HG03139 (cell line): ENCODE measurements at regions not wholly inside any gene's neighbourhood (a gene's known extent, or its start where the extent isn't known, plus 50 kb on each side); places are given as distances from the start of the nearest gene placed in this dataset.

Source experiments
- ATAC-seq: cut with Tn5 transposase; IDR thresholded peaks from one replicate; pipeline ENCODE4 v1.9.1; 2021; ENCODE audit not compliant: unreplicated experiment

GRCh38 chr15:87394676-87395075, 861.9 kb downstream of the NTRK3 start:
- ATAC-seq: no peak

GRCh38 chr15:87387766-87388165, 868.8 kb downstream of the NTRK3 start:
- ATAC-seq: no peak

GRCh38 chr15:87374339-87374738, 882.2 kb downstream of the NTRK3 start:
- no peak for ATAC-seq

- no peak for ATAC-seq
Observed at GRCh38 chr15:87369269-87369668, 887.3 kb downstream of the NTRK3 start.

- no peak for ATAC-seq
Observed at GRCh38 chr15:87368511-87368910, 888.0 kb downstream of the NTRK3 start.

GRCh38 chr15:87365186-87365585, 891.4 kb downstream of the NTRK3 start:
- no peak for ATAC-seq

GRCh38 chr15:87362531-87362930, 894.0 kb downstream of the NTRK3 start:
- ATAC-seq: no peak

- ATAC-seq: no peak
Observed at GRCh38 chr15:87357637-87358313, 898.8 kb downstream of the NTRK3 start.

GRCh38 chr15:87355946-87356345, 900.6 kb downstream of the NTRK3 start:
- no peak for ATAC-seq

- no peak for ATAC-seq
Observed at GRCh38 chr15:87354661-87355410, 901.7 kb downstream of the NTRK3 start.

- ATAC-seq: no peak
Observed at GRCh38 chr15:87349181-87349580, 907.4 kb downstream of the NTRK3 start.

GRCh38 chr15:87348746-87349145, 907.8 kb downstream of the NTRK3 start:
- ATAC-seq: no peak

GRCh38 chr15:87347806-87348515, 908.6 kb downstream of the NTRK3 start:
- no peak for ATAC-seq

- ATAC-seq: no peak
Observed at GRCh38 chr15:87345961-87346360, 910.6 kb downstream of the NTRK3 start.

- no peak for ATAC-seq
Observed at GRCh38 chr15:87343966-87344365, 912.6 kb downstream of the NTRK3 start.

GRCh38 chr15:87340370-87340769, 916.2 kb downstream of the NTRK3 start:
- ATAC-seq: no peak

GRCh38 chr15:87326269-87326668, 930.3 kb downstream of the NTRK3 start:
- no peak for ATAC-seq

GRCh38 chr15:87322870-87323269, 933.7 kb downstream of the NTRK3 start:
- ATAC-seq: no peak

GRCh38 chr15:87322265-87322664, 934.3 kb downstream of the NTRK3 start:
- no peak for ATAC-seq

- no peak for ATAC-seq
Observed at GRCh38 chr15:87317900-87318299, 938.6 kb downstream of the NTRK3 start.

- no peak for ATAC-seq
Observed at GRCh38 chr15:87312221-87312620, 944.3 kb downstream of the NTRK3 start.

- no peak for ATAC-seq
Observed at GRCh38 chr15:87300146-87300545, 956.4 kb downstream of the NTRK3 start.
